ENCODE measurements at regions not wholly inside any gene's neighbourhood (a gene's known extent, or its start where the extent isn't known, plus 50 kb on each side); places are given as distances from the start of the nearest gene placed in this dataset.
A peak's percentile ranks its signal among the peaks of the same experiment; 100 is the strongest.

- no peak for DNase-seq (ENCODE audit: low read depth)
Observed at GRCh38 chr6:11633741-11634509, 96.4 kb downstream of the TMEM170B start.

GRCh38 chr6:11634948-11635347 lies 97.4 kb downstream of the TMEM170B start:
- DNase-seq (ENCODE audit: low read depth), result no peak

- no peak for DNase-seq (ENCODE audit: low read depth)
Observed at GRCh38 chr6:11636121-11636520, 98.6 kb downstream of the TMEM170B start.

- no peak for DNase-seq (ENCODE audit: low read depth)
Observed at GRCh38 chr6:11637266-11637665, 99.7 kb downstream of the TMEM170B start.

GRCh38 chr6:11639376-11640235 lies 102.1 kb downstream of the TMEM170B start:
- DNase-seq (ENCODE audit: low read depth), result no peak

- DNase-seq (ENCODE audit: low read depth), result no peak
Observed at GRCh38 chr6:11640486-11640885, 102.9 kb downstream of the TMEM170B start.

GRCh38 chr6:11644071-11644470 lies 106.5 kb downstream of the TMEM170B start:
- no peak for DNase-seq (ENCODE audit: low read depth)

GRCh38 chr6:11644601-11645000 lies 107.1 kb downstream of the TMEM170B start:
- no peak for DNase-seq (ENCODE audit: low read depth)

GRCh38 chr6:11645016-11645415 lies 107.5 kb downstream of the TMEM170B start:
- no peak for DNase-seq (ENCODE audit: low read depth)

GRCh38 chr6:11648436-11648775 lies 110.9 kb downstream of the TMEM170B start:
- DNase-seq (ENCODE audit: low read depth), result no peak

- DNase-seq (ENCODE audit: low read depth), result no peak
Observed at GRCh38 chr6:11648889-11649288, 111.3 kb downstream of the TMEM170B start.

- no peak for DNase-seq (ENCODE audit: low read depth)
Observed at GRCh38 chr6:11650025-11650696, 112.6 kb downstream of the TMEM170B start.

GRCh38 chr6:11650711-11651110 lies 113.2 kb downstream of the TMEM170B start:
- no peak for DNase-seq (ENCODE audit: low read depth)

- peak; percentile 14 for DNase-seq (ENCODE audit: low read depth)
Observed at GRCh38 chr6:11653028-11653583, 115.6 kb downstream of the TMEM170B start.

- DNase-seq (ENCODE audit: low read depth), result no peak
Observed at GRCh38 chr6:11654876-11655275, 117.3 kb downstream of the TMEM170B start.

GRCh38 chr6:11656491-11656890 lies 118.9 kb downstream of the TMEM170B start:
- no peak for DNase-seq (ENCODE audit: low read depth)

GRCh38 chr6:11659757-11660156 lies 118.8 kb downstream of the ADTRP start:
- DNase-seq (ENCODE audit: low read depth), result no peak

- no peak for DNase-seq (ENCODE audit: low read depth)
Observed at GRCh38 chr6:11662323-11662722, 116.3 kb downstream of the ADTRP start.

GRCh38 chr6:11663519-11663918 lies 115.1 kb downstream of the ADTRP start:
- no peak for DNase-seq (ENCODE audit: low read depth)
